Mesenteric fat pad (tissue), 1 donor: ENCODE measurements at regions not wholly inside any gene's neighbourhood (a gene's known extent, or its start where the extent isn't known, plus 50 kb on each side); places are given as distances from the start of the nearest gene placed in this dataset.

Experiments
- DNase-seq: peaks from one replicate; pipeline ENCODE4 v3.0.0-alpha.2; 2020; ENCODE audit warnings: low spot score
- donor health status: DM: yes; HTN: yes; CAD: no.

DNA sequence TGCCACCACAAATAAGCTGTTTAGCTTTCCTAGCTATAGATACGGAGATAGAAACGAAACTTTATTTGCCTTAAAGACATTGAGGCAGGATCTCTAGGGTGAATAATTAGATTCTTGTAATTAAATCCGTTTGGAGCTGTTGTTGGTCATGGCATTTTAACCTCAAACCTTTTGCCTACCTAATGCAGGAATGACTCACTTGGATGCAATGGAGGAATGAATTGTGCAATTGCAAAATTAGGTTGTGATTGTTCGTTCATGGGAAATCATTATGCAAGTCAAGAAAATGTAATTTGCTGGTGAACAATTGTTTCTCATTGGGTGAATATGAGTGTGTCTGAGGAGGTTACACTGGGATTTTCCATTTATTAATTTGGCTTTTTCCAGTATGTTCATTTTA, 703.5 kb downstream of the GATA3 start:
- no peak for DNase-seq

DNA sequence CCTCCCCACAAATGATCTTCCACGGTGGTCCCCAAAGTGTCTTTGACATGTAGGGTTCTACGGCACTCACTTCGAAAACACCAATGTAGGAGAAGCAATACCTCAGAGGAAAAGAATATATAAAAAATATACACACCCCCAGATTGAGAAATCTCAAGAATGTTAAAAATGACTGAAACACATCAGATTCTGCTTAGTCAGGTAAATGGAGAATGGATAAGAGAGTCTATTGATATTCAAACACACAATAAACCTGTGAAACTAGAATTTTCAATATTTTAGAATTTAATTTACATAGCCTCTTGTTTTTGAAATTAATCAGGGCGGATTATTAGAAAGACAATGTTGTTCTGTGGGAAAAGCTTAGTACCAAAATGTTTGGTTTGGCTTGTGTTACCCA, 712.4 kb downstream of the GATA3 start:
- DNase-seq = no peak

DNA sequence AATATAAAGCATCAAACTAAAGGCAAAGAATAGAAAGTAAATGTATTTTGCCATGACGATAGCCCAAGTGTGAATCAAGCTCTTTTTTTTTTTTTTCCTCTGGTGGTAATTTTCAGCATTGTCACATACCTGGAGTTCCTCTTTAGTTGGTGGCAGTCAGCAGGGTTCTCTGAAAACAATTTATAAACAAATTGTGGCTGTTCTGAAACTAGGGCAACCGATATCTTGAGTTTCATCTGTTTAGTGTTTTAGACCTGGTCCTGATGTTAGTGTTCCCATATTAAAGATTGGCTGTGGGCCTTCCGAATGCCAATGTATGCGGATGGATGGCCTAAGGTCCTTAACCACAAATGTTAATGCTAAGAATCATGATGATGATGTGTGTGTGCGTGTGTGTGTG, 713.1 kb downstream of the GATA3 start:
- DNase-seq = no peak

DNA sequence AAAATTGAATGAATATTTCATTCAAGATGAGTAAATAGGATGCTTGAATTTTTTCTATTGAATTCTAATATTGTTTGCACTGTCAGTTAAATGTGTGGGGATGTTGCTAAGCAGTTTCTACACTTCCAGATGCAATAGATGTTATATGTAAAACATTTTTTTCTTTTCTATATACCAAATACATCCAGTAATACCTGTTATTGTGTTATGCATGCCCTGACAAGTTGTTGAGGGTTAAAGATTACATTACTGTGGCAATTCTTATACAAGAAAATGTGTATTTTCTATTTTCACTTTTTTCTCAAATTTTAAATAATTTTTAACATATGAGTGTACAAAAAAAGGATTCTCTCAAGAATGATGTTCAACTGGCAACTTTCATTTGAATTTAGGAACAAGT, 713.9 kb downstream of the GATA3 start:
- no peak for DNase-seq

DNA sequence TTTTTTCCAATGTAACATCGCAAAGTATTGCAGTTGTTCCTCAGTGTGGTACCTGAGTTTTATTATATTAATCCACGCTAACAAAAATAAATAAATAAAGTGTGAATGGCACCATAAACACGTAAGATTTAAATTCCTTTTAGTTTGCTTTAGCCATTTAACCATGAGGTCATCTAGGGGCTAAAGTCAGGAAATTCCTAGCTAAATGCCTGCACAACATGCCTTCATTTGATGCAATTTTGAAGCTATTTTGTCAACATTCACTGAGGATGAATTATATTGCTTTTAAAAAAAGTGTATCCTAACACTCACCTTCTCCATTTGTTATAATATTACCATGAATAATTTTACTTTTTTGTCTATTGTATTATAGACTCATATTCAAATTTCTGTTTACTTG, 714.4 kb downstream of the GATA3 start:
- no peak for DNase-seq

DNA sequence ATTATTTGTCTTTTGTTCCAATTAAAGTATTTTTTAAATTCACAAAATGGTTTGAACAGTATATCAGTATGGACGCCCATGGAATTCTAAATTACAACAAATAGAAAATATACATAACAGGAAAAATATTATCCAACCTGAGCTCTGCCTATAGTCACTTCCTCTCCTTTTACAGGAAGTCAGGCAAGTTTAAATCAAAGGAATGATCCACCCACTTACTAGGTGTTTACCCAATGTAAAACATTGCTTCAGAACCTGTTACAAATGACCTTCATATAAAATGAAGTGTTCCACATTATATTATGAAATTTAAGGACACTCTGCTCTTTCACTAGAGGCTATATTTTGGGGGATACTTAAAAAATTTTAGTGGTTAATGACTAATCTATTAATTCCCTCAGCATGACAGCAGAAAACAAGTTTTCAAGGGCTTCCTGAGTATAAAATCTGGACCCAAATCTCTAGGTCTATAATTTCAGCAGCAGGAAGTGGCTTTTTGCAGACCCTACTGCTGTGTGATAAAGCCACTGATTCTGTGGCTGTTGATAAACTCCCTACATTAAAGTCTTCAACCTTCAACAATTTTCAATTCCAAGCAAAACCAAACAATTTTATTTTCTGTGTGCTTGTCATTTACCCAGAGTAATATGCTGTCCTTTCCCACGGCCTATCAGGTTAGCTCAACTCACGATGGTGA, 722.6 kb downstream of the GATA3 start:
- no peak for DNase-seq

DNA sequence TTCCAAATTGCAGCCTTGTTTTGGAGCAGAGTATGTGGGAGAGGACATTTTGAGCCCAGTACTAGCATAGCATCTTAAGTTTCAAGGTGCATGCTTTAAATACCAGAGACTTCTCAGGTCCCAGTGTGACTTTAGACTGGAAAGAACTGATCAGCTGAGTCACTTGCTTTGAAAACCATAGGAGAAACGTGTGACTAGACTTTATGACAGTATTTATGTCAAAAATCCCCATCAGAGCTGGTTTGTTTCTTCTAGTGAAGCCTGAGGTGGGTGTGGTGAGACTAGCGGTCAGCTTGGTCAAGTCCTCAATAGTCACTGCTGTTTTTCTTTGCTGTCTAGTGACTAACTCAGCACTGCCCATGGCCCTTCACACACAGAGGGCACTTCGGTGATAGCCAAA, 724.2 kb downstream of the GATA3 start:
- DNase-seq = no peak

DNA sequence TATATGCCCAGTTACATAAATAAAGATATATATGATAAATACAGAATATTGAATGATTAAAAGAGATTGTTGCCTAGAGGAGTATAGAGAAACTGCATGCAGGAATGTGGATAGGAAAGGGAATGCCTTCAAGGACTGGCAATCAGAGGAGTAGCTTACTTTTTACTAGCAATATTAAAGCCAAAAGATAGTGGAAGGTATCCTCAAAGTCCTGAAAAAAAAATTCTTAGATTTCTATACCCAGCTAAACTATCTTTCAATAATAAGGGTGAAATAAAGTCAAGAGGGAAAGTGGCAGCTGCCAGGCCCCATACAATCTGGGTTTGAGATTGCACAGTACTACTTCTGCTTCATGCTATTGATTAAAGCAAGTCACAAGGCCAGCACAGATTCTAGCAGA, 733.2 kb downstream of the GATA3 start:
- DNase-seq = no peak

DNA sequence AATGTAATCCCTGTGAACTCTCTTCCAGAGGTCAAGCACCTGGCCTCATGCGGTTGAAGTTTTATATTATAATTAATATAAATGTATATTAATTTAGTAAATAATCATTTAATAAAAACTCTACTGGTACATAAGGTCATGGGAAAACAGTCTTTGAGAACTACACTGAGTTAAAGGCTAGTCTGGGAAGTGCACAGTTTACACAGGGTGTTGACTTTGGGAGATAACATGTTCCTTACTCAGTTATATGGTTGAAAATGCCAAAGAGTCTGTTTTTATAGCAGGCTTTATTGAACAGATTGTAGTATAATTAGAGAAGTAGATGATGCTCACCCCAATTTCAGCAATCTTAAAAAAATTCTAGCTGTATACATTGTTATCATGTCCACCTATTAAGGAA, 735.9 kb downstream of the GATA3 start:
- DNase-seq = no peak

DNA sequence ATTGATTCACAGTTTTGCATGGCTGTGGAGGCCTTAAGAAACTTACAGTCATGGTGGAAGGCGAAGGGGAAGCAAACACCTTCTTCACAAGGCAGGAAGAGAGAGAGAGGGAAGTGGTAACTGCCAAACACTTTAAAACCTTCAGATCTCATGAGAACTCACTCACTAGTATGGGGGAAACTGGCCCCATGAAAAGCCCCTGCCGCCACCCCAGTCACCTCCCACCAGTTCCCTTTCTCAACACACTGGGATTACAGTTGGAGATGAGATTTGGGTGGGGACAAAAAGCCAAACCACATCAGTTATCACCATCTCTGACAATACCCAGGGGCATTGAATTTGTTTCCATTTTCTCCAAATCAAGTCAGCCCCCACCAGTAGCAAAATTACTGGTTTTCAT, 740.4 kb downstream of the GATA3 start:
- no peak for DNase-seq

DNA sequence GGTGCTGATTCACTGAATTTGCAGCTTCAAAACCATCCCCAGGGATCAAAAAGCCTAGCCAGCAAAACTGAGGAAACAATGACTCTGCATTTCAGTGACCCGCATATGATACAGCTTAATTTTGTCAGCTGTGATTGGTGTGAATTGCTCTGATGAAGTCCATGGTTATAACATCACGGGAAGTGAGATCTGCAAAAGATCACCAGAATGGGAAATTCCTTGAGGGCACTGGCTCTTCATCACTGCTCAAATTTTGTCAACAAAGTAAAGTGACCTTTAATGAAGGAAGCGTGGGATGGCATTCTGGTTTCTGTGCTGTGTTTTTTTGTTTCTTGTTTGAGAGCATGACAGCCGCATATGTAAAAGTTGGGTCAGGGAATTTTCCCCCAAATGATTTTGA, 745.9 kb downstream of the GATA3 start:
- no peak for DNase-seq

DNA sequence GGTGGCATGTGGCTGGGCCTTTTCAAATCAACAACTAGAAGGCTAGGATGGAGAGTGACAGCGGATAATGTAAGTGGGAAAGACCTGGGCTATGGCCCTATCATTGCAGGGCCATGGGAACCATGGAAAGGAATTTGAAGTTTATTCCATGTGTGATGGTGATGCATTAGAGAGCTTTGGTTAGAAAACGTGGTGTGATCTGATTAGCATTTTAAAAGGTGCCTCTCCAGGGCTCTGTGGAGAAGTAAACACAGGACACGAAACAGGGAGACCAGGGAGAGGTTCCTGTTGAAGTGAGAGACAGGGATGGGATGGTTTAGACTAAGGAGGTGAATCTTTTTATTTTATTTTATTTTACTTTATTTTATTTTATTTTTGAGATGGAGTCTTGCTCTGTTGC, 749.5 kb downstream of the GATA3 start:
- DNase-seq = no peak

DNA sequence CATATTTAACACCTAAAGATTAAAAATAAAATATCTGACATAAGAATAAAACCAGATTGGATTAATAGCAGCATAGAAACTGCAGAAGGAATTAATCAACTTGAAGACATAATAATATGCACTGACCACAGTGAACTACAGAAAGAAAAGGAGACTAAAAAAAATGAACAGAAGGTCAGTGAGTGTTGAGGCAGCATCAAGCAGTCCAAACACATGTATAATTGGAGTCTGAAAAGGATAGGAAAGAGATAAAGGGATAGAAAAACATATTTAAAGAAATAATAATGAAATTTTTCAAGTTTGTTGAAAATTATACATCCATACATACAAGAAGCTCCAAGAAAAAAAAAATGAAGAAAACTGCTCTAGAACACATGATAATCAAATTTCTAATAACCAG, 756.2 kb downstream of the GATA3 start:
- DNase-seq = no peak

DNA sequence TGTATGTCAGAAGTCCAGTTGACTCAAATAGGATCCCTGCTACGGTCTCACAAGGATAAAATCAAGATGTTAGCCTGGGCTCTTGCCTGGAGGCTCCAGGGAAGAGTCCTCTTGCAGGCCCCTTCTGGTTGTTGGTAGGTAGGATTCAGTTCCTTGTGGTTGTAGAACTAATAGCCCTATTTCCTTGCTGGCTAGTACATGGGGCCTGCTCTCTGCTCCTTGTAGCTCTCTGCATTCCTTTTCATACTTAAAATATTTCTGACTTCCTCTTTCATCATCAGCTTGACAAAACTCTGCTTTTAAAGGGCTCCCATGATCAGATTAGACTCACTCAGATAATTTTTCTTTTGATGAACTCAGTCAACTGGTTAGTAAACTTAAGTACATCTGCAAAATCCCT, 756.7 kb downstream of the GATA3 start:
- no peak for DNase-seq

DNA sequence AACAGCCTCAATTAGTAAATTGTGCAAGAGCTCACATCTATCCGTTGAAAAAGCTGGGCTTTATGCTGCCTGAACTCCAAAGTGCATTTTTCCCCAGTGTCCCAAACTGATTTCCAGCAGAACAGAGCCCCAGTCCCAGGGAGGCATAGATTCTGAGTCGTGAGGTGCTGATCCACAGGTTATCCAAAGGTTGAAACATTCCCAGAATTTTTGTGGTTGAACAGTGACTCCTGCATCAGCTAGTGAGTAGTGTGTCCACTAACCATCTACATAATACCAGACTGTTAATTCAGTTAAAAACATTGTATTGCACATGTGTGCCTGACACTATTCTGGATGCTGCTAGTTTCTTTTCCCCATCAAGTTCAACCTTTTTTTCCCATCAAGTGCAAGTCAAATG, 761.5 kb downstream of the GATA3 start:
- no peak for DNase-seq

DNA sequence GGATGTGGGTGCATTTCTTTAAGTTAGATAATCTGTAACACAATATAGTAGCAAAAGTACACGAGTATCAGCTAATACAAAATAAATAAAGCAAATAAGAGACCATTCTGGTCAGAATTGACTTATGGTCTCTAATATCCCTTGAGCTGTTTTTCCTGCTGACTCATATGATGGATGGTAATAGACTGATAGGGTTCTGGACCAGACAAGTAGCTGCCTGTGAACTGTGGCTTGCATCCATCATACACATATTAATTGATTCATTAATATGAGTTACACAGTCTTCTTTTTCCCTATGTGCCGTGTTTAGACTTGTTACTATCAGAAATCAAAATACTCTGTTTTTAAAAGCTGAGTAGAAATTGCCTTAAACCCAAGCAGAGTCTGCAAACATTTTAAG, 762.8 kb downstream of the GATA3 start:
- DNase-seq = no peak

DNA sequence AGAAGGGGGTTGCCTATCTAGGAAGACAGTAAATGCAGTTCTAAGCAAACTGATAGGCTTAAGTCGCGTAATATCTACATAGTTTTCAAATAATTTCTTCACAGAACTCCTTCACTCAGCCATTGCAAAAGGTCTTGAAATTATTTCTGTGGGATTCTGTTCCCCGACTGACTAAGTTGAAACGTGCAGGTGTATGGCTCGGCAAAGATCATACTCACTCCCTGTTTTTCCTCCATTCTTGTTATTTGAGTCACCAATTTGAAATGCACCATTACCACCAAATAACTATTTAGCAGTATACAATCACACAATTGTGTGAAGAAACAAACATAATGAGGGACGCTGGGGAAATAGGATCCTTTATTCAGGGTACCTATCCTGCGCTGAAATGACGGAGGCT, 771.1 kb downstream of the GATA3 start:
- DNase-seq = no peak

DNA sequence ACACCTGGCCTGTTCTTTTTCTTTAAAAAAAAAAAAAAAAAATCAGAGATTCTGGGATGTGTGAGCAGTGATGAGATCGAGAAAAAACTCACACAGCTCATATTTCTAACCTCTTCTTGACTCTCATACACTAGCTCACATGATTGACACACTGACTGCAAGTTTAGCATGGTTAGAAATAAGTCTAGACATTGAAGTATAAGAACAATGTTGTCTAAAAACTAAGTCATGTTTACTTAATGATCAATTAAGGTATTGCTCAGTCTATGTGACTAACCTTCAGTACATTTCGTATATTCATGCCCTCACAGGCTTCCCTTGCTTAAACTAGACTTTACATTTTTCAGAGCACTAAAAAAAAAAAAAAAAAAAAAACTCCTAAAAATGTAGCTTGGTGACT, 775.1 kb downstream of the GATA3 start:
- DNase-seq = no peak

DNA sequence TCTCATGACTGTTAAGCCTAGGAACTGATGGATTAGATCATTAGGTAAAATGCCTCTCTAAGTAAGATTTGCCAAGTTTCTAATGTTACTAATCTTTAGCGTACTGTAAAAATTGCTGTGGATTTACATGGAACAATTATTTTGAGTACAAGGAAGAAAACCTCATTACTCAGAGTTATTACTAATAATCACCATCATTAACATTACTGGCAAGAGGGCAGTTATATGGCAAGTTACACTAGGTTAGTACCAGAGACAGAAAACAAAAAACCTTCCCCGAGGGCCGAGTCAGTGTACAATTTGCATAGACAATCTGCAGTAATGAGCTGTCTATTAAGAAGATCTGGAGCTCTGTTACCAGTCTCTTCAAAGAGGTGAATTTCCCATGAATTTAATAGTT, 775.6 kb downstream of the GATA3 start:
- no peak for DNase-seq

DNA sequence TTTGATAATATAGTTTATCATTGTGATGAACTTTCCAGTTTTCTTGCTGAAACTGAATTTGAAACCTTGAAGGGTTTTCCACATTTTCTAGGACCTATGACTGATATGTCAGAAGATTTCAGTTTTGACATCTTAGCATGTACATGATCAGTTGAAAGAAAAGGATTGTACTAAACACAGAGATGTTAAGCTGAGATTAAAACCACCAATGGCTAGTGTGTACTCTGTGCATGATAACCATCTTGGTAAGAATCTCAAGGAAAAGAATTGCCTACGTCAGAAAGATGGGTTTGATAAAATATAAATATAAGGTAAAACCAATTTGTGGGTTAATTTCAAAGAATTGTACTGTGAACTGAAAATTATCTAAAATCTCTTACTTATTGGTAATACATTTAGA, 776.4 kb downstream of the GATA3 start:
- no peak for DNase-seq

DNA sequence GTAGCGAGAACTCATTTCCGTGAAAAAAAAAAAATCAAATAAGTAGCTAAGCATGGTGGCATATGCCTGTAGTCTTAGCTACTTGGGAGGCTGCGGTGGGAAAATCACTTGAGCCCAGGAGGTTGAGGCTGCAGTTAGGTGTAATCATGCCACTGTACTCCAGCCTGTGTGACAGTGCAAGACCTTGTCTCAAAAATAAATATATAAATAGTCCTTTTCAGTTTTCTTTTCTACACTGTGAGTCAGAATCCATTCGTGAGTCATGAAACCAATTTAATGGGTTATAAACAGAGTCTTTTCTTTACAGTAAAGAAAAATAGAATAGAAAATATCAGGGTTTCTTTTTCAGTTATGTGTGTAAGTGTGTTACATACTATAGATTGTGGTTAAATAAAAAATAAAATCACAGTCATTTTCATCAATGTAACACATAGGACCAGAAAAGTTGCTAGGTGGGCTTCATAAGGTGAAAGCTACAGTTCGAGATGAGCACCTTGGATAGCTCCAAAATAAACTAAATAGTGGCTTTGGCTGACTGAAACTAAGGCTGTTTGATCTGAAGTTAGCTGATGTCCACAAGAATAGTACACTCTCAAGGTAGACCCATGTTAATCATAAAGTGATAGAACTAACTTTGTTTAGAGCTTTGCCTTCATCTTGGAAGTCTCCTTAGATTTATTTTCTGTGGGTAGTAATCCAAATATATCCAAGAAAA, 781.1 kb downstream of the GATA3 start:
- no peak for DNase-seq

DNA sequence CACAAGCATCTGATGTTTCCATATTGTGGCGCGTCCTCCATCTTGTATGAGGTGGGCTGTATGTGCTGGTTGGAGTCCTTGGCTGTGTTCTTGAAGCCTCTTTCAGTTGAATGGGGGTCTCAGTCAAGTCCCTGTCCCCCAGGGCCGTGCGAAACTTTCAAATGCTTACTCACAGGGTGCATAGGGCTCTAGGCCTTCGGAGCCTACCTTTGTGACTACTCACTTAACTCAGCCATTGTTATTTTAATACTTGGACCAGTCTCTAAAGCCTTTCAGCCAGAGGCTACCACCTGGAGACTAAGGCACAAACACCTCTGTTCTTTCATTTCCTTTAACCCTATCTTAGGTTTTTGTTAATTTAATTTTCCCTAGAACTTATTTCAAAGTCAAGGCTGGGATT, 785.9 kb downstream of the GATA3 start:
- no peak for DNase-seq

DNA sequence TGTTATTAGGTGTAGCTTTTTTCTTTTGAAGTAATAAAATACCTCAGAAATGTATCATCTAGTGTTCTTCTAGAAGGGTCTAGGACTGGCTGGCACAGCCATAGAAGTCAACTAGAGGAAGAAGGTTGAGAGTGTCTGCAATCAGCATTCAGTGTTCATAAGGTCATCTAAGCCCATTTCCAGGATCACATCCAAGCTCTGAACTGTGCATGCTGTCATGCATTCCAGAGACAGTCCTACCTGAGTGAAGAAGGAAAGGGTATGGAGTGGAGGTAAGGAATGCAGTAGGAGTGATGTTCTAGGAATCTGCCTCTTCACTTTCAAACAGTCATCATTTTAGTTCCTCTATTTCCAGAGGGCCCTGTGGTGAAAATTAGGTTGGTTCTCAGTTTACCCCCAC, 789.7 kb downstream of the GATA3 start:
- no peak for DNase-seq
